DOHH2 (cell line): ENCODE measurements at regions not wholly inside any gene's neighbourhood (a gene's known extent, or its start where the extent isn't known, plus 50 kb on each side); places are given as distances from the start of the nearest gene placed in this dataset.

Experiments
- CTCF ChIP-seq: fragments of 200-600 bp; sonication (generic); IDR thresholded peaks from one replicate; pipeline ENCODE4 v1.5.1; 2014; ENCODE audit warnings: antibody characterized with exemption, mild to moderate bottlenecking, low read depth, low read length; ENCODE audit not compliant: poor library complexity, severe bottlenecking
- EZH2phosphoT487 ChIP-seq: fragments of 200-600 bp; sonication (generic); IDR thresholded peaks from 2 replicates; pipeline ENCODE4 v1.6.1; 2017; ENCODE audit warnings: borderline replicate concordance, mild to moderate bottlenecking, antibody characterized with exemption, low read length, moderate library complexity, mixed read lengths

GRCh38 chr6:141199074-141199473 lies 933.7 kb upstream of the GJE1 start:
- TF ChIP-seq CTCF = no peak
- no peak for TF ChIP-seq EZH2phosphoT487
